Trophoblast cell (in vitro differentiated cells and primary cell): ENCODE measurements at regions not wholly inside any gene's neighbourhood (a gene's known extent, or its start where the extent isn't known, plus 50 kb on each side); places are given as distances from the start of the nearest gene placed in this dataset.
"Not testable (repeated sequence)": the region's sequence is repeated elsewhere in the genome, so short reads cannot be mapped to it uniquely, and the experiment has no call there.

Experiments
- DNase-seq, 2 donors: peaks; one replicate each; pipeline ENCODE4 v3.0.0-alpha.2; 2016
- H2AFZ ChIP-seq: 2 replicates; pipeline ENCODE4 v1.6.1; 2013; ENCODE audit warnings: low read length, moderate library complexity, mild to moderate bottlenecking; ENCODE audit not compliant: insufficient read depth, poor library complexity
- H2AK5ac ChIP-seq: 2 replicates; pipeline ENCODE4 v1.6.1; 2013; ENCODE audit warnings: mild to moderate bottlenecking, low read length
- H2BK120ac ChIP-seq: 2 replicates; pipeline ENCODE4 v1.6.1; 2013; ENCODE audit warnings: low read length, mild to moderate bottlenecking, moderate library complexity; ENCODE audit not compliant: insufficient read depth, poor library complexity
- H2BK12ac ChIP-seq: 2 replicates; pipeline ENCODE4 v1.6.1; 2013; ENCODE audit warnings: mild to moderate bottlenecking, low read length, moderate library complexity
- H2BK5ac ChIP-seq: 2 replicates; pipeline ENCODE4 v1.6.1; 2013; ENCODE audit warnings: low read length, low read depth, moderate library complexity, mild to moderate bottlenecking; ENCODE audit not compliant: poor library complexity
- H3K14ac ChIP-seq: 2 replicates; pipeline ENCODE4 v1.6.1; 2013; ENCODE audit warnings: mild to moderate bottlenecking, low read length
- H3K18ac ChIP-seq: 2 replicates; pipeline ENCODE4 v1.6.1; 2013; ENCODE audit warnings: mild to moderate bottlenecking, low read length
- H3K23ac ChIP-seq: 2 replicates; pipeline ENCODE4 v1.6.1; 2013; ENCODE audit warnings: low read length
- H3K27ac ChIP-seq: 2 replicates; pipeline ENCODE4 v1.5.1; 2013; ENCODE audit warnings: low read depth, mild to moderate bottlenecking, inconsistent platforms, low read length, moderate library complexity
- H3K27me3 ChIP-seq: 2 replicates; pipeline ENCODE4 v1.6.1; 2013; ENCODE audit warnings: inconsistent platforms, mild to moderate bottlenecking, low read length, moderate library complexity; ENCODE audit not compliant: insufficient read depth
- H3K36me3 ChIP-seq, 2 experiments: 1 replicate in 1 of 2; 2 replicates in 1 of 2; pipeline ENCODE4 v1.6.1; 2013; ENCODE audit warnings: low read length in 2 of 2, mild to moderate bottlenecking in 2 of 2, moderate library complexity in 1 of 2; ENCODE audit not compliant: insufficient read depth in 2 of 2, control insufficient read depth in 1 of 2
- H3K4ac ChIP-seq: 2 replicates; pipeline ENCODE4 v1.6.1; 2013; ENCODE audit warnings: low read depth, mild to moderate bottlenecking, low read length, moderate library complexity
- H3K4me1 ChIP-seq, 2 experiments: 1 replicate in 1 of 2; 2 replicates in 1 of 2; pipeline ENCODE4 v1.6.1; 2013; ENCODE audit warnings: low read length in 2 of 2, mild to moderate bottlenecking in 2 of 2, moderate library complexity in 1 of 2; ENCODE audit not compliant: insufficient read depth in 2 of 2, control insufficient read depth in 1 of 2
- H3K4me2 ChIP-seq: 2 replicates; pipeline ENCODE4 v1.6.1; 2013; ENCODE audit warnings: inconsistent platforms, mild to moderate bottlenecking, low read length, moderate library complexity
- H3K4me3 ChIP-seq: 2 replicates; pipeline ENCODE4 v1.5.1; 2013; ENCODE audit warnings: mild to moderate bottlenecking, low read depth, low read length, inconsistent platforms
- H3K79me1 ChIP-seq: one replicate; pipeline ENCODE4 v1.6.1; 2013; ENCODE audit warnings: low read length
- H3K79me2 ChIP-seq: 2 replicates; pipeline ENCODE4 v1.6.1; 2013; ENCODE audit warnings: low read length, mild to moderate bottlenecking; ENCODE audit not compliant: control insufficient read depth, insufficient read depth, poor library complexity
- H3K9ac ChIP-seq: 2 replicates; pipeline ENCODE4 v1.6.1; 2013; ENCODE audit warnings: mild to moderate bottlenecking, low read length
- H3K9me3 ChIP-seq: 2 replicates; pipeline ENCODE4 v1.6.1; 2013; ENCODE audit warnings: low read depth, mild to moderate bottlenecking, control low read depth, inconsistent platforms, low read length; ENCODE audit not compliant: insufficient read depth
- H4K12ac ChIP-seq: 2 replicates; pipeline ENCODE4 v1.6.1; 2013; ENCODE audit warnings: low read depth, mild to moderate bottlenecking, low read length, moderate library complexity
- H4K8ac ChIP-seq: 2 replicates; pipeline ENCODE4 v1.6.1; 2013; ENCODE audit warnings: low read depth, mild to moderate bottlenecking, low read length, moderate library complexity
- H4K91ac ChIP-seq: one replicate; pipeline ENCODE4 v1.6.1; 2013; ENCODE audit warnings: low read depth, mild to moderate bottlenecking, low read length, moderate library complexity
- WGBS: extraction: QIAGEN DNeasy Blood & Tissue Kit; methylation state at CpG from one replicate; pipeline ENCODE4 v1.1.7; 2013; ENCODE audit warnings: missing lambda C conversion rate; ENCODE audit not compliant: insufficient read length, insufficient coverage; ENCODE audit errors: extremely low coverage; 5-methylcytosine and 5-hydroxymethylcytosine counted together

DNA sequence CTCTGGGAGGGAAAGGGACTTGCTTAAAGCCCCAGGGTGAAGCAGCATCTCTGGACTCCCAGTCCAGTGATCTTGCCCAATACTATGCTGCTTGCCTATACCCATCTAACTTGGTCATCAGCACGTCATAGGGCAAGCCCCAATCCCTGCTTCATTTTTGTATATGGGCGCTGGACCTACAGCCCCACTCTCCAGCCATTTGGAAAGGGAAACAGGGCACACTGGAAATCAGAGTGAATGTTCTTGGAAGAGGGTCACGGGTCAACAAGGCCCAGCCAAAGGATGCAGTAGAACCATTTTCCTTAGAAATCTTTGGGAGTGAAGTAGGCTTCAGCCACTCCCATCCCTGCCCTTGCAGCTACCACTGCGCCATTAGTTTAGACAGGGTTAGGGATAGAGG, 162.5 kb downstream of the GOLGA6L4 start:
- H3K36me3 ChIP-seq, H4K12ac ChIP-seq, H3K18ac ChIP-seq, H4K91ac ChIP-seq, H2BK120ac ChIP-seq, H4K8ac ChIP-seq, H3K79me2 ChIP-seq, H3K9me3 ChIP-seq, H3K4me1 ChIP-seq, H3K27me3 ChIP-seq, H2BK5ac ChIP-seq, H3K23ac ChIP-seq, H3K4ac ChIP-seq, H3K79me1 ChIP-seq, H3K4me2 ChIP-seq, H3K4me3 ChIP-seq, H2BK12ac ChIP-seq, DNase-seq, H3K9ac ChIP-seq, H2AK5ac ChIP-seq, H2AFZ ChIP-seq, H3K14ac ChIP-seq, H3K27ac ChIP-seq: not testable (repeated sequence)
- WGBS: no CpG with 5 or more reads among the region's 4 CpGs

- Histone ChIP-seq H3K27me3 (no peaks in the 10 kb centered on the region), H2BK120ac (no peak overlapping the region), H3K36me3 (no peaks in the 10 kb centered on the region), H3K14ac (no peak overlapping the region), H3K27ac (no peak overlapping the region), H3K4me3 (no peak overlapping the region), H3K4ac (no peak overlapping the region), H3K79me1 (no peaks in the 10 kb centered on the region), H2BK12ac (no peak overlapping the region), H2AFZ (no peak overlapping the region), H2BK5ac (no peak overlapping the region), H3K4me2 (no peak overlapping the region), H4K91ac (no peak overlapping the region), H3K23ac (no peak overlapping the region), H3K18ac (no peak overlapping the region), H3K9ac (peak overlapping the region; percentile 66), H4K12ac (no peak overlapping the region), H3K79me2 (no peaks in the 10 kb centered on the region), H2AK5ac (no peak overlapping the region), H3K9me3 (peaks cover 13% of the 10 kb centered on the region), H4K8ac (no peak overlapping the region), H3K4me1 (no peaks in the 10 kb centered on the region)
- no CpG with 5 or more reads among the region's 42 CpGs for WGBS
- DNase-seq: no peak
Observed at GRCh38 chr15:84398763-84399701, 163.5 kb downstream of the GOLGA6L4 start.

DNA sequence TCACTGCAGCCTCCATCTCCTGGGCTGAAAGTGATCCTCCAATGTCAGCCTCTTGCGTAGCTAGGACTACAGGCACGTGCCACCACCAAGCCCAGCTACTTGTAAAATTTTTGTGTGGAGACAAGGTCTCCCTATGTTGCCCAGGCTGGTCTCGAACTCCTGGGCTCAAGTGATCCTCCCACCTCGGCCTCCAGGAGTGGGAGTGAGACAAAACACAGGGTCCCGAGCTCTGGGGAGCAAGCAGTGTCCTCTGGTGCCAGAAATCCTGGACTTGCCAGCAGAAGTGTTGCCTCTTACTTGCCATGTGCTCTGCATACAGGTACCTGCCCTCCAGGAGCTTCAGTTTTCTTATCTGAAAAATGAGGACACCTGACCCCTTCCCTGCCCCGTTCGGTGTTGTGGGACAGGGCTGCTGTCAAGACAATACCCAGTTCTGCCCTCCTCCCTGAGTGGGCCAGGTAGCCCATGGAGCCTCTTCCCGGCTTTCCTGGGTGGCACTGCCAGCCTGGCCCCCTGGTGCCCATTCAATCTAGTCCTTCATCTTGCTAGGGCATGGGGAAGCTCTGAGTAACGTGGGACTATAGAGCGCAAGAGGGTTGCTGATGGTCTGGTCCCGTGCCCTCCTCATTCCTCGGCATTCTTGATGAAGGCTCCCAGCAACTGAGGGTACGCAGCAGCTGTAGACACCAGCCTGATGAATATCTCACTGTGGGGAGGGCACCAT, 164.6 kb downstream of the GOLGA6L4 start:
- Histone ChIP-seq H3K14ac (no peak overlapping the region), H3K23ac (no peak overlapping the region), H3K4ac (no peak overlapping the region), H3K79me1 (no peaks in the 10 kb centered on the region), H3K18ac (no peak overlapping the region), H3K27ac (no peak overlapping the region), H2BK5ac (no peak overlapping the region), H2AK5ac (no peak overlapping the region), H3K27me3 (no peaks in the 10 kb centered on the region), H4K12ac (no peak overlapping the region), H4K8ac (no peak overlapping the region), H3K4me3 (no peak overlapping the region), H3K4me2 (no peak overlapping the region), H3K9ac (no peak overlapping the region), H3K36me3 (no peaks in the 10 kb centered on the region), H2AFZ (no peak overlapping the region), H4K91ac (no peak overlapping the region), H2BK120ac (no peak overlapping the region), H2BK12ac (no peak overlapping the region), H3K4me1 (no peaks in the 10 kb centered on the region), H3K79me2 (no peaks in the 10 kb centered on the region), H3K9me3 (peaks cover 13% of the 10 kb centered on the region)
- no peak for DNase-seq
- WGBS: no CpG with 5 or more reads among the region's 13 CpGs

DNA sequence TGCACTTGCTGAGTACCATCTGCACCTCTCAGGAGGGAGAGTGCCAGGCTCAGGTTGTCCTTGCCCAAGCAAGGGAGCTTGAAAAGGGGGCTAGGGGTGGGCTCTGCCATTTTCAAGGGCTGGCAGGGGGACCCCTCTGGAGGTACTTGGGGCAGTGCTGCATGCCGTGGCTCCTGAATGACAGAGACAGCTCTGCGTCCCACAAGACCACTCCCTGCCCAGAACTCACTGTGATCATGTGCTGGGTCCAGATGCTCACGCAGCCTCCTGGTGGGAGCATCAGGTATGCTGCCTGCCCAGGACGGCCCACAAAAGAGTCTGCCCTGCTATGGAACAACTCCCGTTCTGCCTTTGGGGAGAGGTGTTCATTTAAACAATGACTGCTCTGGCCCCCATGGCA, 165.2 kb downstream of the GOLGA6L4 start:
- no peak overlapping the region for H2BK120ac ChIP-seq
- H3K79me2 ChIP-seq: no peaks in the 10 kb centered on the region
- H3K14ac ChIP-seq: no peak overlapping the region
- H3K9ac ChIP-seq: no peak overlapping the region
- H3K18ac ChIP-seq: no peak overlapping the region
- H3K79me1 ChIP-seq: no peaks in the 10 kb centered on the region
- H4K12ac ChIP-seq: no peak overlapping the region
- no peak overlapping the region for H2BK12ac ChIP-seq
- no peak overlapping the region for H4K8ac ChIP-seq
- WGBS: no CpG with 5 or more reads among the region's 5 CpGs
- H3K4ac ChIP-seq: no peak overlapping the region
- peaks cover 13% of the 10 kb centered on the region for H3K9me3 ChIP-seq
- H2BK5ac ChIP-seq: no peak overlapping the region
- no peak overlapping the region for H3K27ac ChIP-seq
- no peak overlapping the region for H4K91ac ChIP-seq
- no peak overlapping the region for H2AK5ac ChIP-seq
- no peak overlapping the region for H3K23ac ChIP-seq
- H3K4me1 ChIP-seq: no peaks in the 10 kb centered on the region
- H3K4me2 ChIP-seq: no peak overlapping the region
- no peaks in the 10 kb centered on the region for H3K36me3 ChIP-seq
- H2AFZ ChIP-seq: no peak overlapping the region
- no peaks in the 10 kb centered on the region for H3K27me3 ChIP-seq
- H3K4me3 ChIP-seq: no peak overlapping the region
- DNase-seq: no peak
